ENCODE measurements at regions not wholly inside any gene's neighbourhood (a gene's known extent, or its start where the extent isn't known, plus 50 kb on each side); places are given as distances from the start of the nearest gene placed in this dataset.

DNA sequence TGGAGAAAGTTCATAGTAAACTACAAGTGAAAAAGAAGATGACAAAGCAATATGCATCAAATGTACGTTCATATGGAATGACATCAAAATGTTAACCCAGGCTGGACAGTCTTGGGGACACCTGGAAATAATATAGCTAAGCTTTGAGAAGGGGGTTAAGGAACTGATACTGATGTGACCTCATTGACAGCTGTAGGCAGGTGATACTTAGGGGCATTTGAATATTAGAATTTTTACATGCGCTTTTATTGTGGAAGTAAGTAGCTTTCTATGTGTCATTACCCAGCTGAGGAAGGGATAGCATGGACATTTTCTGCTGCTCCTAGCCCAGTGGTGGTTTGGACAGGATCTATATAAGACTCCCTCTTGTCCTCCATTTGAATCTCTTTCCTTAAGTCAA lies 299.7 kb downstream of the CWC27 start:
- Histone ChIP-seq H3K4me1 (ENCODE audit: insufficient read depth) (no peaks in the 10 kb centered on the region), H3K4me3 (no peak overlapping the region), H3K27me3 (no peaks in the 10 kb centered on the region), H3K27ac (no peak overlapping the region), H3K9me3 (no peaks in the 10 kb centered on the region), H3K36me3 (no peaks in the 10 kb centered on the region)
- WGBS, 3 donors = 85 to 94% (median 93%) methylated on average over 2 of the region's 2 CpGs
- TF ChIP-seq CTCF (IDR thresholded peaks at IDR 0.05) (no peak), EP300 (IDR thresholded peaks at IDR 0.05) (no peak), POLR2A (IDR thresholded peaks at IDR 0.05) (no peak)
- intact Hi-C loops (cut with DNase I) = no loop called here
- no peak for DNase-seq

- 79 to 92% (median 84%) methylated on average over 1 of the region's 1 CpG for WGBS, 3 donors
- TF ChIP-seq EP300 (IDR thresholded peaks at IDR 0.05) (no peak), CTCF (IDR thresholded peaks at IDR 0.05) (no peak), POLR2A (IDR thresholded peaks at IDR 0.05) (no peak)
- no peak for DNase-seq
- no peaks in the 10 kb centered on the region for H3K9me3 ChIP-seq
- no peaks in the 10 kb centered on the region for H3K4me1 ChIP-seq (ENCODE audit: insufficient read depth)
- intact Hi-C loops (cut with DNase I) = no loop called here
- H3K27me3 ChIP-seq = no peaks in the 10 kb centered on the region
- H3K36me3 ChIP-seq = no peaks in the 10 kb centered on the region
- no peak overlapping the region for H3K4me3 ChIP-seq
- H3K27ac ChIP-seq = no peak overlapping the region
Observed at GRCh38 chr5:65070026-65070425, 301.3 kb downstream of the CWC27 start.

DNA sequence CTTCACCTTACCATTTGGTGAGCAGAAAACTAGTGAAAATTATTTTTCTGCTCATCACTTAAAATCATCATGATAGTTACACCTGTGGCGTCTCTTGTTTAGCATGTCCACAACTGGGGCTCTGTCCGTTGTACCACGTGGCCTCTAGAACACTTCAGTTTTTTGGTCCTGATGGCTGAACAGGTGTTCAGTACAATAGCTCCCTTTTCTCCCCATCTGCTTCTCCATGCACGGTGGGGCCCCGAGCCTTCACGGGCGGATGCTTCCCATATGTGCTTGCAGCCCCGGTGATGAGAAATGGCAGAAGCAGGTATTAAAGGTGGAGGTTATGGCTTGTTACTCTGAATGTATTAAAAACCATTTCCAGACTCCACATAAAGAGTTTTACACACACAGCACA lies 304.1 kb downstream of the CWC27 start:
- no peak for TF ChIP-seq POLR2A (IDR thresholded peaks at IDR 0.05)
- no peak for TF ChIP-seq CTCF (IDR thresholded peaks at IDR 0.05)
- no peak for TF ChIP-seq EP300 (IDR thresholded peaks at IDR 0.05)
- Histone ChIP-seq H3K36me3 (no peaks in the 10 kb centered on the region), H3K27me3 (no peaks in the 10 kb centered on the region), H3K4me3 (no peak overlapping the region), H3K4me1 (ENCODE audit: insufficient read depth) (no peaks in the 10 kb centered on the region), H3K27ac (no peak overlapping the region), H3K9me3 (no peaks in the 10 kb centered on the region)
- no peak for DNase-seq
- intact Hi-C loops (cut with DNase I) = no loop called here
- 75 to 86% (median 79%) methylated on average over 8 of the region's 8 CpGs for WGBS, 3 donors

DNA sequence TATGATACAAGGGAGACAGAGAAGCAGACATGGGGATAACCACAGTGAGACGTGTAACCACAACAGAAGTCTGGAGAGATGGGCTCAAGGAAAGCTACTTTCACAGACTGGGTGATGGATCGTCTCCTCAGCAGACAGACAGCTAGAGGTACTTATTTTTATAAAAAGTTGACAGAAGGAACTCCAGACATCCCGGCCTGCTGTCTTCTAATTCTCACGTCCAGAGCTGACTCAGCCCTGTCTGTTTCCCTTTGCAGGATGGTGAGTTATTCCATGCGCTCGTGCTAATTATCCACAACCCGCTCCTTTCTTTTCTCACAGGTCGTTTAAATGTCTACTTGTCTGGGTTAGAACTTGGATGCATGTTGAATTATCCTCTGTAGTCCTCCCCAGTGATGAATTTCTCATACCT lies 304.5 kb downstream of the CWC27 start:
- Histone ChIP-seq H3K4me1 (ENCODE audit: insufficient read depth) (no peaks in the 10 kb centered on the region), H3K4me3 (no peak overlapping the region), H3K27ac (no peak overlapping the region), H3K27me3 (no peaks in the 10 kb centered on the region), H3K36me3 (no peaks in the 10 kb centered on the region), H3K9me3 (no peaks in the 10 kb centered on the region)
- TF ChIP-seq POLR2A (IDR thresholded peaks at IDR 0.05) (no peak), EP300 (IDR thresholded peaks at IDR 0.05) (no peak)
- 68 to 73% (median 70%) methylated on average over 8 of the region's 8 CpGs for WGBS, 3 donors
- intact Hi-C loops (cut with DNase I) = no loop called here
- DNase-seq = no peak

DNA sequence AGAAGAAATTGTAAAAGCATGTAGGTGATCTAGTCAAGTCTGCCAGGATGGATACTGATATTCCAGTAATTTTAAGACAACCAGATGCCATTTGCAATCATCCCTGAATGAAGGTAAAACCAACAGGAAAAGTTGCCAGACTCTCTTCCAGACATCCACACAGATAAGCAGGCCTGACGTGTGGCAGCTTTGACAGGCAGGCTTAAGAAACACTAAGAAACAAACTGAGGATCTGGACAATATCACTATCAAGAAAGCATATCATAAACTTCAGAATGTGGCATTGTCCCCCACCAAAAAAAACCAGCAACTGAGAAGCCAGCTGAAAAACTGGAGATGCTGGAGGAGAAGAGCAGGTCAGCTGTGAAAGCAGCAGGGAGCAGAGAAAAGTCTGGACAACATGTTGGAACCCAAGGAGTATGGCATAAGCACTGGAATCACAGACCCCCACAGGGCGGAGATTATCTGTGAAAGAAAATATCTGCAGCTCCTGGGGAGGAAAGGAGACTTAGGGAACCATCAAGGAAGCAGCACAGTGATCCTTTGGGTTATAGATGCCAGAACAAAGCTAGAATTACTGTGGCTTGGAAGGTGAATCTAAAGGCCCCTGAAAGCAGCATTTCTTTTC lies 307.0 kb downstream of the CWC27 start:
- intact Hi-C loops (cut with DNase I) = no loop called here
- Histone ChIP-seq H3K36me3 (no peaks in the 10 kb centered on the region), H3K27ac (no peak overlapping the region), H3K9me3 (no peaks in the 10 kb centered on the region), H3K4me1 (ENCODE audit: insufficient read depth) (no peaks in the 10 kb centered on the region), H3K4me3 (no peak overlapping the region), H3K27me3 (no peaks in the 10 kb centered on the region)
- no peak for DNase-seq
- TF ChIP-seq EP300 (IDR thresholded peaks at IDR 0.05) (no peak), POLR2A (IDR thresholded peaks at IDR 0.05) (no peak), CTCF (IDR thresholded peaks at IDR 0.05) (no peak)
- WGBS, 3 donors = 63 to 86% (median 74%) methylated on average over 2 of the region's 2 CpGs

Measured in ovary (tissue), 7 donors.